ENCODE measurements at regions not wholly inside any gene's neighbourhood (a gene's known extent, or its start where the extent isn't known, plus 50 kb on each side); places are given as distances from the start of the nearest gene placed in this dataset.

- Histone ChIP-seq H3K36me3 (ENCODE audit: insufficient read depth, low read length) (no peaks in the 10 kb centered on the region), H3K4me3 (ENCODE audit: low read length) (no peak overlapping the region), H3K27me3 (ENCODE audit: insufficient read depth, low read length, poor library complexity, severe bottlenecking) (no peaks in the 10 kb centered on the region), H3K4me1 (ENCODE audit: insufficient read depth, low read length) (no peaks in the 10 kb centered on the region), H3K9me3 (ENCODE audit: low read length) (no peaks in the 10 kb centered on the region), H3K27ac (ENCODE audit: low read depth, low read length) (no peak overlapping the region)
- no peak overlapping the region for H3K4me3 Mint-ChIP-seq
- no peaks in the 10 kb centered on the region for H3K27me3 Mint-ChIP-seq
- peaks cover 0 to 4% (median 0%) of the 10 kb centered on the region in 5 donors for H3K9me3 Mint-ChIP-seq
- H3K4me1 Mint-ChIP-seq, result peaks cover 0 to 6% (median 0%) of the 10 kb centered on the region in 3 donors
- no peak overlapping the region for H3K27ac Mint-ChIP-seq
- CTCF ChIA-PET, result no interaction called here
- POLR2A ChIA-PET, result no interaction called here
- H3K36me3 Mint-ChIP-seq, result peaks cover 6 to 14% (median 6%) of the 10 kb centered on the region in 3 donors
- DNase-seq, result no peak
Measured at GRCh38 chr22:49564666-49565515, 262.8 kb downstream of the BRD1 start.

GRCh38 chr22:49564054-49564453, 263.6 kb downstream of the BRD1 start:
- peaks cover 6 to 14% (median 6%) of the 10 kb centered on the region in 3 donors for H3K36me3 Mint-ChIP-seq
- H3K4me1 Mint-ChIP-seq, result peaks cover 0 to 6% (median 0%) of the 10 kb centered on the region in 3 donors
- Histone ChIP-seq H3K4me1 (ENCODE audit: insufficient read depth, low read length) (no peaks in the 10 kb centered on the region), H3K27me3 (ENCODE audit: insufficient read depth, low read length, poor library complexity, severe bottlenecking) (no peaks in the 10 kb centered on the region), H3K4me3 (ENCODE audit: low read length) (no peak overlapping the region), H3K27ac (ENCODE audit: low read depth, low read length) (no peak overlapping the region), H3K9me3 (ENCODE audit: low read length) (no peaks in the 10 kb centered on the region), H3K36me3 (ENCODE audit: insufficient read depth, low read length) (no peaks in the 10 kb centered on the region)
- no peak for DNase-seq
- H3K27me3 Mint-ChIP-seq, result no peaks in the 10 kb centered on the region
- no peak overlapping the region for H3K4me3 Mint-ChIP-seq
- H3K27ac Mint-ChIP-seq, result no peak overlapping the region
- H3K9me3 Mint-ChIP-seq, result peaks cover 0 to 6% (median 0%) of the 10 kb centered on the region in 5 donors
- CTCF ChIA-PET, result no interaction called here
- POLR2A ChIA-PET, result no interaction called here

GRCh38 chr22:49562685-49563249, 264.9 kb downstream of the BRD1 start:
- Histone ChIP-seq H3K4me1 (ENCODE audit: insufficient read depth, low read length) (no peaks in the 10 kb centered on the region), H3K9me3 (ENCODE audit: low read length) (no peaks in the 10 kb centered on the region), H3K36me3 (ENCODE audit: insufficient read depth, low read length) (no peaks in the 10 kb centered on the region), H3K4me3 (ENCODE audit: low read length) (no peak overlapping the region), H3K27me3 (ENCODE audit: insufficient read depth, low read length, poor library complexity, severe bottlenecking) (no peaks in the 10 kb centered on the region), H3K27ac (ENCODE audit: low read depth, low read length) (no peak overlapping the region)
- CTCF ChIA-PET, result no interaction called here
- no peak overlapping the region for H3K27ac Mint-ChIP-seq
- no peaks in the 10 kb centered on the region for H3K27me3 Mint-ChIP-seq
- no peak for DNase-seq
- no peak overlapping the region for H3K4me3 Mint-ChIP-seq
- peaks cover 0 to 6% (median 4%) of the 10 kb centered on the region in 5 donors for H3K9me3 Mint-ChIP-seq
- H3K4me1 Mint-ChIP-seq, result peaks cover 0 to 6% (median 0%) of the 10 kb centered on the region in 3 donors
- POLR2A ChIA-PET, result no interaction called here
- H3K36me3 Mint-ChIP-seq, result peaks cover 6 to 23% (median 6%) of the 10 kb centered on the region in 3 donors

GRCh38 chr22:49561976-49562375, 265.7 kb downstream of the BRD1 start:
- Mint-ChIP-seq H3K36me3 (peaks cover 6 to 27% (median 7%) of the 10 kb centered on the region in 3 donors), H3K4me1 (peaks cover 0 to 6% (median 0%) of the 10 kb centered on the region in 3 donors), H3K4me3 (no peak overlapping the region), H3K9me3 (peaks cover 4 to 6% (median 5%) of the 10 kb centered on the region in 5 donors), H3K27me3 (peaks cover 0 to 1% of the 10 kb centered on the region in 2 donors), H3K27ac (no peak overlapping the region)
- ChIA-PET CTCF (no interaction called here), POLR2A (no interaction called here)
- no peak for DNase-seq
- H3K4me3 ChIP-seq (ENCODE audit: low read length), result no peak overlapping the region
- no peaks in the 10 kb centered on the region for H3K27me3 ChIP-seq (ENCODE audit: insufficient read depth, low read length, poor library complexity, severe bottlenecking)
- no peaks in the 10 kb centered on the region for H3K36me3 ChIP-seq (ENCODE audit: insufficient read depth, low read length)
- no peaks in the 10 kb centered on the region for H3K4me1 ChIP-seq (ENCODE audit: insufficient read depth, low read length)
- H3K9me3 ChIP-seq (ENCODE audit: low read length), result no peaks in the 10 kb centered on the region
- H3K27ac ChIP-seq (ENCODE audit: low read depth, low read length), result no peak overlapping the region

- ChIA-PET POLR2A (no interaction called here), CTCF (no interaction called here)
- no peaks in the 10 kb centered on the region for H3K36me3 ChIP-seq (ENCODE audit: insufficient read depth, low read length)
- peaks cover 4 to 9% (median 6%) of the 10 kb centered on the region in 5 donors for H3K9me3 Mint-ChIP-seq
- no peaks in the 10 kb centered on the region for H3K4me1 ChIP-seq (ENCODE audit: insufficient read depth, low read length)
- no peak overlapping the region for H3K4me3 Mint-ChIP-seq
- no peak for DNase-seq
- peaks cover 0 to 1% of the 10 kb centered on the region in 2 donors for H3K27me3 Mint-ChIP-seq
- peaks cover 0 to 6% (median 0%) of the 10 kb centered on the region in 3 donors for H3K4me1 Mint-ChIP-seq
- H3K27ac ChIP-seq (ENCODE audit: low read depth, low read length), result no peak overlapping the region
- H3K27me3 ChIP-seq (ENCODE audit: insufficient read depth, low read length, poor library complexity, severe bottlenecking), result no peaks in the 10 kb centered on the region
- no peak overlapping the region for H3K4me3 ChIP-seq (ENCODE audit: low read length)
- no peaks in the 10 kb centered on the region for H3K9me3 ChIP-seq (ENCODE audit: low read length)
- H3K36me3 Mint-ChIP-seq, result peaks cover 7 to 30% (median 9%) of the 10 kb centered on the region in 3 donors
- no peak overlapping the region for H3K27ac Mint-ChIP-seq
Measured at GRCh38 chr22:49561338-49561737, 266.3 kb downstream of the BRD1 start.

- no peak for DNase-seq
- ChIA-PET POLR2A (no interaction called here), CTCF (no interaction called here)
- Mint-ChIP-seq H3K4me1 (no peaks in the 10 kb centered on the region), H3K27me3 (peaks cover 0 to 1% of the 10 kb centered on the region in 2 donors), H3K36me3 (peaks cover 2 to 23% (median 4%) of the 10 kb centered on the region in 3 donors), H3K27ac (no peak overlapping the region), H3K4me3 (no peak overlapping the region), H3K9me3 (peaks cover 5 to 14% (median 7%) of the 10 kb centered on the region in 5 donors)
- no peak overlapping the region for H3K4me3 ChIP-seq (ENCODE audit: low read length)
- no peaks in the 10 kb centered on the region for H3K4me1 ChIP-seq (ENCODE audit: insufficient read depth, low read length)
- no peaks in the 10 kb centered on the region for H3K9me3 ChIP-seq (ENCODE audit: low read length)
- H3K27ac ChIP-seq (ENCODE audit: low read depth, low read length), result no peak overlapping the region
- no peaks in the 10 kb centered on the region for H3K27me3 ChIP-seq (ENCODE audit: insufficient read depth, low read length, poor library complexity, severe bottlenecking)
- no peaks in the 10 kb centered on the region for H3K36me3 ChIP-seq (ENCODE audit: insufficient read depth, low read length)
Measured at GRCh38 chr22:49555526-49555925, 272.1 kb downstream of the BRD1 start.

GRCh38 chr22:49554741-49555140, 272.9 kb downstream of the BRD1 start:
- Mint-ChIP-seq H3K36me3 (peaks cover 3 to 20% (median 5%) of the 10 kb centered on the region in 3 donors), H3K9me3 (peaks cover 2 to 14% (median 8%) of the 10 kb centered on the region in 5 donors), H3K27me3 (peaks cover 0 to 3% of the 10 kb centered on the region in 2 donors), H3K4me3 (no peak overlapping the region), H3K27ac (no peak overlapping the region), H3K4me1 (no peaks in the 10 kb centered on the region)
- no peaks in the 10 kb centered on the region for H3K4me1 ChIP-seq (ENCODE audit: insufficient read depth, low read length)
- H3K9me3 ChIP-seq (ENCODE audit: low read length), result no peaks in the 10 kb centered on the region
- H3K4me3 ChIP-seq (ENCODE audit: low read length), result no peak overlapping the region
- H3K36me3 ChIP-seq (ENCODE audit: insufficient read depth, low read length), result no peaks in the 10 kb centered on the region
- no peak overlapping the region for H3K27ac ChIP-seq (ENCODE audit: low read depth, low read length)
- no peaks in the 10 kb centered on the region for H3K27me3 ChIP-seq (ENCODE audit: insufficient read depth, low read length, poor library complexity, severe bottlenecking)
- CTCF ChIA-PET, result interaction anchor here (1.0 kb wide), 1 partner anchor 12 kb away, joined by 3 read pairs; no protein-coding TSS in a partner anchor
- POLR2A ChIA-PET, result no interaction called here
- DNase-seq, result no peak

- Mint-ChIP-seq H3K4me3 (no peak overlapping the region), H3K4me1 (no peaks in the 10 kb centered on the region), H3K9me3 (peaks cover under 1 to 16% (median 8%) of the 10 kb centered on the region in 5 donors), H3K27ac (no peak overlapping the region), H3K36me3 (peaks cover 3 to 20% (median 5%) of the 10 kb centered on the region in 3 donors), H3K27me3 (peaks cover 0 to 3% of the 10 kb centered on the region in 2 donors)
- Histone ChIP-seq H3K9me3 (ENCODE audit: low read length) (no peaks in the 10 kb centered on the region), H3K27ac (ENCODE audit: low read depth, low read length) (no peak overlapping the region), H3K36me3 (ENCODE audit: insufficient read depth, low read length) (no peaks in the 10 kb centered on the region), H3K27me3 (ENCODE audit: insufficient read depth, low read length, poor library complexity, severe bottlenecking) (no peaks in the 10 kb centered on the region), H3K4me1 (ENCODE audit: insufficient read depth, low read length) (no peaks in the 10 kb centered on the region), H3K4me3 (ENCODE audit: low read length) (no peak overlapping the region)
- ChIA-PET POLR2A (no interaction called here), CTCF (interaction anchor here (1.0 kb wide), 1 partner anchor 12 kb away, joined by 3 read pairs; no protein-coding TSS in a partner anchor)
- DNase-seq, result no peak
Measured at GRCh38 chr22:49554296-49554625, 273.4 kb downstream of the BRD1 start.

All from CD8-positive, alpha-beta memory T cell (primary cell).